ENCODE measurements at regions not wholly inside any gene's neighbourhood (a gene's known extent, or its start where the extent isn't known, plus 50 kb on each side); places are given as distances from the start of the nearest gene placed in this dataset.

DNA sequence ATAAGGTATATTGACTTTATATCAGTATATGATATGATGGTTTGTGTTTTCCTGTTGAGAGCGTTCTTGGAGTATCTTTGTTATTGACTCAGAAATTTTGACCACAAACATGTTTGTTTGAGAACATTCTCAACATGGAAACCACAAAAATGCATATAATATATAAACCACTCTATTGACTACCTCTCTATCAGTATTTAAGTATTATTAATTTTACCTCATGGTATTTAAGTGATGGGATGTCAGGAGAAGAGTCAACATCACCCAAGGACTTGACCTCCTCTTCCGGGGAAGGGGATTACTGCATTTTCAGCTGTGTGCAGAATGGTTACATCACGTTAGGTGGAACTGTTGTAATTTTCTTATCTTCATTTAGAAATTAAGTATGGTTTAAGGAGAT lies 54.3 kb upstream of the PUDP start:
- ChIA-PET POLR2A (no interaction called here), CTCF (no interaction called here)
- Mint-ChIP-seq H3K4me3 (no peak overlapping the region), H3K4me1 (peaks cover 0 to 1% (median 0%) of the 10 kb centered on the region in 7 donors), H3K27me3 (no peaks in the 10 kb centered on the region), H3K9me3 (peaks cover 0 to 2% (median 0%) of the 10 kb centered on the region in 11 donors), H3K27ac (no peak overlapping the region), H3K36me3 (peaks cover 0 to 4% (median 0%) of the 10 kb centered on the region in 5 donors)
- no peak for ATAC-seq
- Histone ChIP-seq H3K4me3 (ENCODE audit: low read length) (no peak overlapping the region), H3K27ac (ENCODE audit: low read depth, low read length) (no peak overlapping the region), H3K4me1 (ENCODE audit: control insufficient read depth in 2 of 2, insufficient read depth in 2 of 2, low read length in 2 of 2) (no peaks in the 10 kb centered on the region), H3K9me3 (ENCODE audit: control insufficient read depth in 2 of 3, low read length in 3 of 3) (no peaks in the 10 kb centered on the region), H3K36me3 (ENCODE audit: control insufficient read depth in 2 of 3, insufficient read depth in 3 of 3, low read length in 3 of 3) (no peaks in the 10 kb centered on the region), H3K27me3 (ENCODE audit: control insufficient read depth in 2 of 2, insufficient read depth in 2 of 2, low read length in 2 of 2) (no peaks in the 10 kb centered on the region)
- DNase-seq: no peak
- intact Hi-C loops (cut with micrococcal nuclease): no loop called here

DNA sequence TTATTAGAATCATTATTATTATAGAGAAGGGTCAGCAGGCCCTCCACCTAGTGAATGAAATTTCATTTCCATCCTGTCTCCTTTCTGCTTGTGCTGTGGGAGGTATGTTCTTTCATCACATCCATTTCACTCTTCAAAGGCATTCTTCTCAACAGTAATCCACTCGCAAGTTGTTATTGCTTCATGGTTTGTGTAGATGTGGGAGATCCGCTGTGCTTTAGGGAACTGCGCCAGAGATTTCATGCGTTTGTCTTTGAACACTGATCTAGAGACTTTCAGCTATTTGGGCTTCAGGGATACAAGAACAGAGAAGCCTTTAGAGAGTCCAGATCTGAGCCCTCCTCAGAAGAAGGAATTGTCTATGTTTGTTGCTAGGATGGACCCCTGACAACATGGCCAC lies 53.5 kb upstream of the PUDP start:
- Histone ChIP-seq H3K27me3 (ENCODE audit: control insufficient read depth in 2 of 2, insufficient read depth in 2 of 2, low read length in 2 of 2) (no peaks in the 10 kb centered on the region), H3K9me3 (ENCODE audit: control insufficient read depth in 2 of 3, low read length in 3 of 3) (no peaks in the 10 kb centered on the region), H3K4me3 (ENCODE audit: low read length) (no peak overlapping the region), H3K36me3 (ENCODE audit: control insufficient read depth in 2 of 3, insufficient read depth in 3 of 3, low read length in 3 of 3) (no peaks in the 10 kb centered on the region), H3K4me1 (ENCODE audit: control insufficient read depth in 2 of 2, insufficient read depth in 2 of 2, low read length in 2 of 2) (no peaks in the 10 kb centered on the region), H3K27ac (ENCODE audit: low read depth, low read length) (no peak overlapping the region)
- ATAC-seq (no peak), DNase-seq (no peak)
- CTCF ChIA-PET: no interaction called here
- Mint-ChIP-seq H3K4me1 (peaks cover 0 to 1% (median 0%) of the 10 kb centered on the region in 7 donors), H3K9me3 (peaks cover 0 to 2% (median 0%) of the 10 kb centered on the region in 11 donors), H3K4me3 (no peak overlapping the region), H3K27ac (no peak overlapping the region), H3K27me3 (no peaks in the 10 kb centered on the region), H3K36me3 (peaks cover 0 to 10% (median 0%) of the 10 kb centered on the region in 5 donors)
- POLR2A ChIA-PET: no interaction called here
- intact Hi-C loops (cut with micrococcal nuclease): no loop called here

DNA sequence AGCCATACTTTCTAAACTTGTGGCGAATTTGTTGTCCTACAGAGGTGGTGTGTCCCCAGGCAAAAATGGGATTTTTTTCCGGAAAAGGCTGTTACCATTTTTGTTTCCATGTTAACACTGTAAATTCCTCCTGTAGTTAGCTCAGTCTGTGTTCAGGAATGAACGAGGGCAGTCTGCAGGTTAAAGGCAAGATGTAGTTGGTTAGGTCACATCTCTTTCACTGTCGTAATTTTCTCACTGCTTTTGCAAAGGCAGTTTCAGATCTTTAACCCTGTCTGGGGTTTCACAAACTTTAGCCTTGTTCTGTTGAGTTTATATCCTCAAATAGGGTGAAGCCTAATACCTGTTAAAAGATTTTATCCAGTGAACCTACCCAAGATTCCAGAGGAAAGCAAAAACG lies 50.5 kb upstream of the PUDP start:
- CTCF ChIA-PET: interaction anchor here (0.6 kb wide), 1 partner anchor 730 kb away, joined by 4 read pairs; no protein-coding TSS in a partner anchor
- Mint-ChIP-seq H3K36me3 (peaks cover 0 to 7% (median 0%) of the 10 kb centered on the region in 5 donors), H3K4me1 (no peaks in the 10 kb centered on the region), H3K27me3 (no peaks in the 10 kb centered on the region), H3K27ac (no peak overlapping the region), H3K4me3 (no peak overlapping the region), H3K9me3 (peaks cover 0 to 2% (median 0%) of the 10 kb centered on the region in 11 donors)
- no peaks in the 10 kb centered on the region for H3K27me3 ChIP-seq (ENCODE audit: control insufficient read depth in 2 of 2, insufficient read depth in 2 of 2, low read length in 2 of 2)
- DNase-seq (no peak), ATAC-seq (no peak)
- H3K4me1 ChIP-seq (ENCODE audit: control insufficient read depth in 2 of 2, insufficient read depth in 2 of 2, low read length in 2 of 2): no peaks in the 10 kb centered on the region
- no peaks in the 10 kb centered on the region for H3K9me3 ChIP-seq (ENCODE audit: control insufficient read depth in 2 of 3, low read length in 3 of 3)
- no peak overlapping the region for H3K27ac ChIP-seq (ENCODE audit: low read depth, low read length)
- POLR2A ChIA-PET: no interaction called here
- no peaks in the 10 kb centered on the region for H3K36me3 ChIP-seq (ENCODE audit: control insufficient read depth in 2 of 3, insufficient read depth in 3 of 3, low read length in 3 of 3)
- intact Hi-C loops (cut with micrococcal nuclease): no loop called here
- H3K4me3 ChIP-seq (ENCODE audit: low read length): no peak overlapping the region

Measured in naive thymus-derived CD4-positive, alpha-beta T cell (primary cell).